Thyroid gland (tissue), 4 donors: ENCODE measurements at regions not wholly inside any gene's neighbourhood (a gene's known extent, or its start where the extent isn't known, plus 50 kb on each side); places are given as distances from the start of the nearest gene placed in this dataset.

ENCODE experiments used
- DNase-seq, 2 donors: peaks; one replicate each; pipeline ENCODE4 v3.0.0-alpha.2; 2019
- H3K27ac ChIP-seq, 3 donors: fragments of 200-600 bp; sonication (generic); 1 replicate in 2 of 3; 2 replicates in 1 of 3; pipeline ENCODE4 v1.5.1; 2016 to 2019; ENCODE audit warnings: mild to moderate bottlenecking in 1 of 3, moderate library complexity in 1 of 3
- H3K27me3 ChIP-seq: fragments of 200-600 bp; sonication (generic); one replicate; pipeline ENCODE4 v1.5.1; 2019
- H3K36me3 ChIP-seq, 2 donors: fragments of 200-600 bp; sonication (generic); one replicate each; pipeline ENCODE4 v1.5.1; 2016 to 2019
- H3K4me1 ChIP-seq, 2 donors: fragments of 200-600 bp; sonication (generic); one replicate each; pipeline ENCODE4 v1.5.1; 2017 to 2019
- H3K4me3 ChIP-seq, 3 donors: fragments of 200-600 bp; sonication (generic); replicated peaks in 1 of 3; 1 replicate in 2 of 3; 2 replicates in 1 of 3; pipeline ENCODE4 v1.5.1; 2016; ENCODE audit warnings: mild to moderate bottlenecking in 1 of 3
- H3K9me3 ChIP-seq: fragments of 200-600 bp; sonication (generic); one replicate; pipeline ENCODE4 v1.5.1; 2017
- CTCF ChIP-seq, 6 experiments: fragments of 200-600 bp in 3 of 6; fragments of 450-650 bp in 3 of 6; sonication (generic) in 3 of 6; IDR thresholded peaks; one replicate each; pipeline ENCODE4 v1.5.1; 2016 to 2019; ENCODE audit warnings: antibody characterized with exemption in 6 of 6, mild to moderate bottlenecking in 2 of 6, inconsistent platforms in 1 of 6, moderate library complexity in 1 of 6
- POLR2A ChIP-seq, 2 donors: fragments of 450-650 bp; IDR thresholded peaks; one replicate each; pipeline ENCODE4 v1.6.1; 2017; ENCODE audit warnings: antibody characterized with exemption in 2 of 2, mild to moderate bottlenecking in 2 of 2, moderate library complexity in 1 of 2
- WGBS, 2 donors: methylation state at CpG; one replicate each; pipeline ENCODE4 v1.1.5; 2017; 5-methylcytosine and 5-hydroxymethylcytosine counted together
- intact Hi-C: fragments of 100-400 bp; cut with DNase I; formaldehyde crosslinking; loops from one replicate; pipeline ENCODE4 v1.15.1; 2023

- no peak overlapping the region for H3K4me3 ChIP-seq
- no peaks in the 10 kb centered on the region for H3K36me3 ChIP-seq
- H3K27ac ChIP-seq: no peak overlapping the region
- intact Hi-C loops: no loop called here
- H3K27me3 ChIP-seq: no peaks in the 10 kb centered on the region
- H3K9me3 ChIP-seq: no peaks in the 10 kb centered on the region
- no peak for DNase-seq
- H3K4me1 ChIP-seq: no peaks in the 10 kb centered on the region
- WGBS, 2 donors: 67% methylated on average over 7 of the region's 7 CpGs
- no peak for TF ChIP-seq POLR2A (IDR thresholded peaks at IDR 0.05)
- TF ChIP-seq CTCF (IDR thresholded peaks at IDR 0.05): no peak
Observed at GRCh38 chr6:86128130-86128814, 485.6 kb upstream of the SYNCRIP start.

- Histone ChIP-seq H3K4me1 (no peaks in the 10 kb centered on the region), H3K9me3 (no peaks in the 10 kb centered on the region), H3K4me3 (no peak overlapping the region), H3K27me3 (no peaks in the 10 kb centered on the region), H3K36me3 (no peaks in the 10 kb centered on the region), H3K27ac (no peak overlapping the region)
- DNase-seq: no peak
- intact Hi-C loops: no loop called here
- no peak for TF ChIP-seq POLR2A (IDR thresholded peaks at IDR 0.05)
- TF ChIP-seq CTCF (IDR thresholded peaks at IDR 0.05): no peak
Observed at GRCh38 chr6:86122086-86122485, 479.4 kb upstream of the SYNCRIP start.

DNA sequence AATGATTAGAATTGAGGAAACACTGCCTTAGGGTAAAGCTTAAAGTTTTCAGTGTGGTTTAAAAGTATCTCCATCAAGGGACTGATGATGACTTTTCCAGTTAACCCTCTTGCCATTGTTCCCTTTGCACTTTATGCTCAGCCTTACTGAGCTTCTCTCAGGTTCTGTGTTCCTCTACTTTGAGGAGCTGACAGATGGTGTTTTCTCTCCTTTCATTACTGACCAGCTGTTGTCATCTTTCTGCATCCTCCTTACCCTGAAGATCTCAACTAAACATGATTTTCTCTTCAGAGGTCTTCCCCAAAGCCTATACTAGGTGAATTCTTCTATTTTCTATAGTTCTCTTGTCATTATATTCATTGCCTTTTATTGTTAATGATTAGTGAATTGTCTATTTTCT lies 475.6 kb upstream of the SYNCRIP start:
- no peak for TF ChIP-seq CTCF (IDR thresholded peaks at IDR 0.05)
- TF ChIP-seq POLR2A (IDR thresholded peaks at IDR 0.05): no peak
- intact Hi-C loops: no loop called here
- H3K4me3 ChIP-seq: no peak overlapping the region
- H3K36me3 ChIP-seq: no peaks in the 10 kb centered on the region
- H3K27me3 ChIP-seq: no peaks in the 10 kb centered on the region
- H3K4me1 ChIP-seq: no peaks in the 10 kb centered on the region
- no peaks in the 10 kb centered on the region for H3K9me3 ChIP-seq
- H3K27ac ChIP-seq: no peak overlapping the region
- DNase-seq: no peak

DNA sequence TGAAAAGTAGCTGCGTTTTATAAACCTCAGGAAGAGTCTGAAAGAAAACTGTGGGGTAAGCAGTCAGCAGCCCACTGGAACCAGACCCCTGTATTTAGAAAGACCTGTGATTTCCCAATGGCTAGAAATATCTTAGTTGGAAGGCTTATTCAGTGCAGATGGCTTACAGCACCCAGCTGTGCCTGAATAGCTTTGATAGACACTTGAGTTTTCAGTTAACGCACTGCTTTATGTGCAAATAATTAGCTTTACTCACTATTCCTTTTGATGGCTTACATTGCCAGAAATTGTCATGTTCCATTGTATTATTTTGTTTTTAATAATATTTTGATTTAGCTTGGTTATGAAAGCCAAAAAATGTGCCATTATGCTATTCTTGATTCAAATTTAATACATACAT lies 465.3 kb upstream of the SYNCRIP start:
- Histone ChIP-seq H3K27ac (no peak overlapping the region), H3K4me3 (no peak overlapping the region), H3K4me1 (no peaks in the 10 kb centered on the region), H3K27me3 (no peaks in the 10 kb centered on the region), H3K9me3 (no peaks in the 10 kb centered on the region), H3K36me3 (no peaks in the 10 kb centered on the region)
- no peak for TF ChIP-seq POLR2A (IDR thresholded peaks at IDR 0.05)
- TF ChIP-seq CTCF (IDR thresholded peaks at IDR 0.05): no peak
- WGBS, 2 donors: 85 to 87% methylated on average over 2 of the region's 2 CpGs
- no peak for DNase-seq
- intact Hi-C loops: no loop called here

- no peak for TF ChIP-seq POLR2A (IDR thresholded peaks at IDR 0.05)
- H3K27me3 ChIP-seq: no peaks in the 10 kb centered on the region
- intact Hi-C loops: no loop called here
- DNase-seq: no peak
- H3K27ac ChIP-seq: no peak overlapping the region
- no peaks in the 10 kb centered on the region for H3K9me3 ChIP-seq
- H3K4me1 ChIP-seq: no peaks in the 10 kb centered on the region
- H3K4me3 ChIP-seq: no peak overlapping the region
- 91 to 100% methylated on average over 2 of the region's 2 CpGs for WGBS, 2 donors
- H3K36me3 ChIP-seq: no peaks in the 10 kb centered on the region
Observed at GRCh38 chr6:86087954-86088353, 445.3 kb upstream of the SYNCRIP start.

DNA sequence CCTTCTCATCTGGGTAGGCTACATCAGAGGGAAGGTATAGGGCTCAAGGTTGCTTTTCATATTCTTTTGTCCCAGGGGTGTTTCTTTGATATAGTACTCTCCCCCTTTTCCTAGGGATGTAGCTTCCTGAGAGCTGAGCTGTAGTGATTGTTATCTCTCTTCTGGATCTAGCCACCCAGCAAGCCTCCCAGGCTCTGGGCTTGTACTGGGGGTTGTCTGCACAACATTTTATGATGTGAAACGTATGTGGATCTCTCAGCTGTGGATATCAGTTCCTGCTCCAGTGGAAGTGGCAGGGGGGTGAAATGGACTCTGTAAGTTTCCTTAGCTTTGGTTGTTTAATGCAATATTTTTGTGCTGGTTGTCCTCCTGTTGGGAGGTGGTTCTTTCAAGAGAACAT lies 437.3 kb upstream of the SYNCRIP start:
- no peaks in the 10 kb centered on the region for H3K4me1 ChIP-seq
- intact Hi-C loops: no loop called here
- no peaks in the 10 kb centered on the region for H3K36me3 ChIP-seq
- no peaks in the 10 kb centered on the region for H3K27me3 ChIP-seq
- DNase-seq: no peak
- H3K9me3 ChIP-seq: no peaks in the 10 kb centered on the region
- no peak overlapping the region for H3K4me3 ChIP-seq
- TF ChIP-seq POLR2A (IDR thresholded peaks at IDR 0.05) (no peak), CTCF (IDR thresholded peaks at IDR 0.05) (no peak)
- no peak overlapping the region for H3K27ac ChIP-seq
- 47 to 50% methylated on average over 1 of the region's 1 CpG for WGBS, 2 donors
